GM13977 (cell line): ENCODE measurements at regions not wholly inside any gene's neighbourhood (a gene's known extent, or its start where the extent isn't known, plus 50 kb on each side); places are given as distances from the start of the nearest gene placed in this dataset.

Experiments used
- DNase-seq: peaks from one replicate; pipeline ENCODE4 v3.0.0; 2012; ENCODE audit warnings: low spot score
- CTCF ChIP-seq: IDR thresholded peaks from 2 replicates; pipeline ENCODE4 v1.5.1; 2012; ENCODE audit warnings: mild to moderate bottlenecking, control low read depth; ENCODE audit not compliant: insufficient read depth; ENCODE audit errors: extremely low read depth, missing control alignments
- in situ Hi-C: fragments of 300-500 bp; cut with MboI; formaldehyde crosslinking; loops from one replicate; pipeline ENCODE4 v1.12.0; 2022; ENCODE audit warnings: low sequenced_read_pairs, low pct_unique_long_range_greater_than_20kb, mixed read lengths, inconsistent platforms; ENCODE audit not compliant: unreplicated experiment

DNA sequence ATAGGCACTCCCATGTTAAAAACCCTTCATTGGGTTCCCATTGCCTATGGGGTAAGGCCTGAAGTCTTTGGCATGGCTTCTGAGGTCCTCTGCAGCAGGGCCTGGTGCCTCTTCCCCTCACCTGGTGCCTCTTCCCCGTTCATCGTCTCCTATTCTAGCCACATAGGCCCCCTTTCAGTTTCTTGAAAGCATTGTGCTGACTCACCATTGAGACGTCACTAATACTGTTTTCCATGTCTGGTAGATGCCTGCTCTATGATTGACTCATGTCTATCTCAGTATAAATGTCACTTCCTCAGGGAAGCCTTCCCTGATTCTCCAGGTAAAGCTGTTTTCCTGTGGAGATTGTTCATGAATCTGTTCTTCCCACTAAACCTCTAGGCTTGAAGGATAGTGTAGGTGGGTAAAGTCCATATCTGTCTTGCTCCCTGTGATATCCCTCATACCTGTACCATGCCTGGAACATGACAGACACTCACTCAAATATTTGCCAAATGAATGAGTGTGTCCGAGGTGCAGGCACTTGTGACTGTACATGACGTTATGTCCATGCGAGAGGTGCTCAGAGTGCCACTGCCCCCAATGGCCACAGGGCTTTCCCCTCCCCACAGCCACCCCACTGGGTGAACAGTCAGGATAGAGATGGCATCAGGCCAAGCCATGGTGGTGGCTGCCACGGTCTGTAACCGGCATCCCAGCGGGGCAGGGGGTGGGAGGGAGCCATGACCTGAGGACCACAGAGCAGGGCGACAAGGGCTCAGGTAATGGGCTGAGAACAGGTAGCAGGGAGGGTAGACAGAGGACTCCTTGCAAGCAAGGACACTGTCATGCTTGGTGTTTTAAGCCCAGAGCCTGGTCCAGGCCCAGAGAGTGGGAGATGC, 85.2 kb upstream of the FAM20A start:
- in situ Hi-C loops, result no loop called here
- no peak for DNase-seq
- TF ChIP-seq CTCF, result no peak

GRCh38 chr17:68684949-68685357, 83.8 kb upstream of the FAM20A start:
- in situ Hi-C loops, result no loop called here
- TF ChIP-seq CTCF, result no peak
- DNase-seq, result no peak

GRCh38 chr17:68682903-68683302, 81.7 kb upstream of the FAM20A start:
- TF ChIP-seq CTCF, result no peak
- DNase-seq, result no peak
- in situ Hi-C loops, result no loop called here

- DNase-seq, result no peak
- in situ Hi-C loops, result no loop called here
- no peak for TF ChIP-seq CTCF
Observed at GRCh38 chr17:68679882-68680281, 78.7 kb upstream of the FAM20A start.

- TF ChIP-seq CTCF, result no peak
- in situ Hi-C loops, result no loop called here
Observed at GRCh38 chr17:68676856-68677255, 75.7 kb upstream of the FAM20A start.

DNA sequence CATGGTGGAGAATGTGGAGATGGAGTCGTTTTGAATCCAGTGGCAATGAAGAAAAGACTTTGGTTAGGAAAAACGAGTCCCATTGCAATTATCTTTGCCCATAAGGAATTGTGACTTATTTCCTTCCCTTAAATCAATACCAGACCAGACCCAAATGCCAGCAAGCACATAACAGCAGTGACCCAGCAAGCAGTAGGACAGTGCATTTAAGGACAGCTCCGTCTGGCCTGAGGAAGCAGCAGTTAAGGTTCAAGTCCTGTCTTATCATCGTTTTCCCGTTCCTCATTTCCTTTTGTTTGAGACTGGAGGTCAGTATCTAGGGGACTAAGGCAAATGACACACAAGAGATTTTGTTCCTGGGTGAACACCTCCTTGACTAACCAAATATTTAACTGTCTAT, 74.6 kb upstream of the FAM20A start:
- in situ Hi-C loops, result no loop called here
- no peak for TF ChIP-seq CTCF
- DNase-seq, result no peak

More at GRCh38 chr17:68676856-68677255, 75.7 kb upstream of the FAM20A start:
- DNase-seq, result no peak
